ENCODE measurements at regions not wholly inside any gene's neighbourhood (a gene's known extent, or its start where the extent isn't known, plus 50 kb on each side); places are given as distances from the start of the nearest gene placed in this dataset.

DNA sequence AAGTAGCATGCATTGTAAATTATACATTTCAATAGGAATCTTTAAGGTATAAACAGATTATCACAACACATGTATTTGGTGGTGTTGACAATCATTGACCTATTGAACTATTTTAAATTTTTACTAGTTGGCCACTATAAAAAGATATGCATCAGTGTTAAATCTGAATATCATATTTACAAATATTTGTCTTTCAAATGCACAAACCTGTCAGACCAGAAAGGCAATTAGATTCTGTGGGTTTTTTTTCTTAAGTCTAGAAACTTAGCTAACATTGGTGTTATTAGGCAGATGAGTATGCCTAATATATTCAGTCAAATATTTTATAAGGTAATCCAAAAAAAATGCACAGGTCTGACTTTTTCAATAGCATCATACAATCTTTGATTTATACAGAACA lies 241.4 kb upstream of the DGKB start:
- H3K36me3 ChIP-seq (ENCODE audit: control insufficient read depth in 2 of 2, insufficient read depth in 1 of 2, low read length in 2 of 2), result no peaks in the 10 kb centered on the region
- TF ChIP-seq ZBTB21 (tag by site-specific recombination; IDR thresholded peaks at IDR 0.05) (no peak), ZNF473 (tag by site-specific recombination; IDR thresholded peaks at IDR 0.05) (no peak), ZNF184 (tag by site-specific recombination; IDR thresholded peaks at IDR 0.05) (no peak), ZNF121 (tag by site-specific recombination; IDR thresholded peaks at IDR 0.05) (no peak), TSHZ1 (tag by site-specific recombination; IDR thresholded peaks at IDR 0.05; ENCODE audit: borderline replicate concordance) (no peak), SP2 (tag by site-specific recombination; IDR thresholded peaks at IDR 0.05) (no peak), ZNF449 (tag by site-specific recombination; IDR thresholded peaks at IDR 0.05) (no peak), ZNF311 (tag by site-specific recombination; IDR thresholded peaks at IDR 0.05; ENCODE audit: borderline replicate concordance) (no peak), ZBTB20 (tag by site-specific recombination; IDR thresholded peaks at IDR 0.05) (no peak)
- TF ChIP-seq, protein P1, sequence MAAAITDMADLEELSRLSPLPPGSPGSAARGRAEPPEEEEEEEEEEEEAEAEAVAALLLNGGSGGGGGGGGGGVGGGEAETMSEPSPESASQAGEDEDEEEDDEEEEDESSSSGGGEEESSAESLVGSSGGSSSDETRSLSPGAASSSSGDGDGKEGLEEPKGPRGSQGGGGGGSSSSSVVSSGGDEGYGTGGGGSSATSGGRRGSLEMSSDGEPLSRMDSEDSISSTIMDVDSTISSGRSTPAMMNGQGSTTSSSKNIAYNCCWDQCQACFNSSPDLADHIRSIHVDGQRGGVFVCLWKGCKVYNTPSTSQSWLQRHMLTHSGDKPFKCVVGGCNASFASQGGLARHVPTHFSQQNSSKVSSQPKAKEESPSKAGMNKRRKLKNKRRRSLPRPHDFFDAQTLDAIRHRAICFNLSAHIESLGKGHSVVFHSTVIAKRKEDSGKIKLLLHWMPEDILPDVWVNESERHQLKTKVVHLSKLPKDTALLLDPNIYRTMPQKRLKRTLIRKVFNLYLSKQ (tag by site-specific recombination; IDR thresholded peaks at IDR 0.05; ENCODE audit: borderline replicate concordance), result no peak
- TF ChIP-seq, protein P2, sequence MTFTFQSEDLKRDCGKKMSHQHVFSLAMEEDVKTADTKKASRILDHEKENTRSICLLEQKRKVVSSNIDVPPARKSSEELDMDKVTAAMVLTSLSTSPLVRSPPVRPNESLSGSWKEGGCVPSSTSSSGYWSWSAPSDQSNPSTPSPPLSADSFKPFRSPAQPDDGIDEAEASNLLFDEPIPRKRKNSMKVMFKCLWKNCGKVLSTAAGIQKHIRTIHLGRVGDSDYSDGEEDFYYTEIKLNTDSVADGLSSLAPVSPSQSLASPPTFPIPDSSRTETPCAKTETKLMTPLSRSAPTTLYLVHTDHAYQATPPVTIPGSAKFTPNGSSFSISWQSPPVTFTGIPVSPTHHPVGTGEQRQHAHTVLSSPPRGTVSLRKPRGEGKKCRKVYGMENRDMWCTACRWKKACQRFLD (tag by site-specific recombination; IDR thresholded peaks at IDR 0.05), result no peak
- TF ChIP-seq, protein P3, sequence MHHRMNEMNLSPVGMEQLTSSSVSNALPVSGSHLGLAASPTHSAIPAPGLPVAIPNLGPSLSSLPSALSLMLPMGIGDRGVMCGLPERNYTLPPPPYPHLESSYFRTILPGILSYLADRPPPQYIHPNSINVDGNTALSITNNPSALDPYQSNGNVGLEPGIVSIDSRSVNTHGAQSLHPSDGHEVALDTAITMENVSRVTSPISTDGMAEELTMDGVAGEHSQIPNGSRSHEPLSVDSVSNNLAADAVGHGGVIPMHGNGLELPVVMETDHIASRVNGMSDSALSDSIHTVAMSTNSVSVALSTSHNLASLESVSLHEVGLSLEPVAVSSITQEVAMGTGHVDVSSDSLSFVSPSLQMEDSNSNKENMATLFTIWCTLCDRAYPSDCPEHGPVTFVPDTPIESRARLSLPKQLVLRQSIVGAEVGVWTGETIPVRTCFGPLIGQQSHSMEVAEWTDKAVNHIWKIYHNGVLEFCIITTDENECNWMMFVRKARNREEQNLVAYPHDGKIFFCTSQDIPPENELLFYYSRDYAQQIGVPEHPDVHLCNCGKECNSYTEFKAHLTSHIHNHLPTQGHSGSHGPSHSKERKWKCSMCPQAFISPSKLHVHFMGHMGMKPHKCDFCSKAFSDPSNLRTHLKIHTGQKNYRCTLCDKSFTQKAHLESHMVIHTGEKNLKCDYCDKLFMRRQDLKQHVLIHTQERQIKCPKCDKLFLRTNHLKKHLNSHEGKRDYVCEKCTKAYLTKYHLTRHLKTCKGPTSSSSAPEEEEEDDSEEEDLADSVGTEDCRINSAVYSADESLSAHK (tag by site-specific recombination; IDR thresholded peaks at IDR 0.05), result no peak
- H3K4me3 ChIP-seq (ENCODE audit: low read depth, low read length), result no peak overlapping the region
- H3K27ac ChIP-seq (ENCODE audit: extremely low read depth, low read depth, low read length), result no peak overlapping the region
- CTCF ChIA-PET, result no interaction called here
- H3K9me3 ChIP-seq (ENCODE audit: control insufficient read depth, insufficient read depth, low read depth, low read length), result no peaks in the 10 kb centered on the region
- H3K4me1 ChIP-seq (ENCODE audit: control insufficient read depth, insufficient read depth, low read length), result no peaks in the 10 kb centered on the region
- POLR2A ChIA-PET, result no interaction called here

DNA sequence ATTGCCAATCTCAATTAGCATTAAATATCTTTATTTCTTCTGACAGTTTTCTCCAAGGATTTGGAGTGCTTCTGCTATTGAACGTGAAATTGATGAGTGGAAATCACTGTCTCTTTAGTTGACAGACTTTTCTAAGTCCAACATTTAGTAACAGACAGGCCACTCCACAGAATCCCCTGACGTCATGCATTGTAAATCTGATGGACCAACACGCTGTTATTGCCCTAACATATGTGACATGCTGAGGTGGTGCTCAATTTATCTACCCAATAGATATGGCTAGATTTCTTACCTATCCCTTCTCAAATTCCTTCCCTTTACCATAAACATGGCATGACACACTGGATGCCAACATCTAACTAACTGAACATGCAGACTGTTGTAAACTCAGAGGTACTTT lies 240.6 kb upstream of the DGKB start:
- POLR2A ChIA-PET, result no interaction called here

More for the DNA sequence above, 240.6 kb upstream of the DGKB start:
- H3K9me3 ChIP-seq (ENCODE audit: control insufficient read depth, insufficient read depth, low read depth, low read length), result no peaks in the 10 kb centered on the region
- TF ChIP-seq ATF2 (tag by site-specific recombination; IDR thresholded peaks at IDR 0.05; ENCODE audit: low read depth), result 0 out of 2 replicates have a peak, but pooled peaks have one; percentile 9
- TF ChIP-seq ZNF488 (tag by site-specific recombination; IDR thresholded peaks at IDR 0.05), result no peak
- no peaks in the 10 kb centered on the region for H3K4me1 ChIP-seq (ENCODE audit: control insufficient read depth, insufficient read depth, low read length)
- no peaks in the 10 kb centered on the region for H3K36me3 ChIP-seq (ENCODE audit: control insufficient read depth in 2 of 2, insufficient read depth in 1 of 2, low read length in 2 of 2)
- CTCF ChIA-PET, result no interaction called here
- no peak overlapping the region for H3K27ac ChIP-seq (ENCODE audit: extremely low read depth, low read depth, low read length)
- H3K4me3 ChIP-seq (ENCODE audit: low read depth, low read length), result no peak overlapping the region
